ENCODE measurements at regions not wholly inside any gene's neighbourhood (a gene's known extent, or its start where the extent isn't known, plus 50 kb on each side); places are given as distances from the start of the nearest gene placed in this dataset.
"Not testable (repeated sequence)": the region's sequence is repeated elsewhere in the genome, so short reads cannot be mapped to it uniquely, and the experiment has no call there.

DNA sequence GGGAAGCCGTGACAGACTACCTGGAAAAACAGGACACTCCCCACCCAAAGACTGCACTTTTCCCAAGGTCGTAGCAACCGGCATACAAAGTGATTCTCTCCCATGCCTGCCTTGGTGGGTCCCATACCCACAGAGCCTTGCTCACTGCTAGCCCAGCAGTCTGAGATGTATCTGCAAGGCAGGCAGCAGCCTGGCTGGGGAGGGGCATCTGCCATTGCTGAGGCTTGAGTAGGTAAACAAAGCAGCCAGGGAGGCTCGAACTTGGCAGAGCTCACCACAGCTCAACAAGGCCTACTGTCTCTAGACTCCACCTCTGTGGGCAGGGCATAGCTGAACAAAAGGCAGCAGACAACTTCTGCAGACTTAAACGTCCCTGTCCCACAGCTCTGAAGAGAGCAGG is 144.4 kb upstream of the FSHR start:
- not testable (repeated sequence) for DNase-seq

DNA sequence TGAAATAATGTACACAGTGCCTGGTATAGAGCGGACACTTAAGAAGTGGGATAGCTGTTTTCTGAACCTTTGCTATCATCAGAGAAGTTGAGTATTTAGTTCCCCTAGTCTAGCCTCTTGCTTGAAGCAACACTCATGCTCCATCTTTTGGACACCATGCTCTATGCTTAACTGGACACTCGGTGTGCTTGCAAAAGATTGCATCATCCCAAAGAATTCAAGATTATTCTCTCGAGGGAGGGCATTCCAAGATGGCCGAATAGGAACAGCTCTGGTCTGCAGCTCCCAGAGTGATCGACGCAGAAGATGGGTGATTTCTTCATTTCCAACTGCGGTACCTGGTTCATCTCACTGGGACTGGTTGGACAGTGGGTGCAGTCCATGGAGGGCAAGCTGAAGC is 143.9 kb upstream of the FSHR start:
- no peak for DNase-seq

DNA sequence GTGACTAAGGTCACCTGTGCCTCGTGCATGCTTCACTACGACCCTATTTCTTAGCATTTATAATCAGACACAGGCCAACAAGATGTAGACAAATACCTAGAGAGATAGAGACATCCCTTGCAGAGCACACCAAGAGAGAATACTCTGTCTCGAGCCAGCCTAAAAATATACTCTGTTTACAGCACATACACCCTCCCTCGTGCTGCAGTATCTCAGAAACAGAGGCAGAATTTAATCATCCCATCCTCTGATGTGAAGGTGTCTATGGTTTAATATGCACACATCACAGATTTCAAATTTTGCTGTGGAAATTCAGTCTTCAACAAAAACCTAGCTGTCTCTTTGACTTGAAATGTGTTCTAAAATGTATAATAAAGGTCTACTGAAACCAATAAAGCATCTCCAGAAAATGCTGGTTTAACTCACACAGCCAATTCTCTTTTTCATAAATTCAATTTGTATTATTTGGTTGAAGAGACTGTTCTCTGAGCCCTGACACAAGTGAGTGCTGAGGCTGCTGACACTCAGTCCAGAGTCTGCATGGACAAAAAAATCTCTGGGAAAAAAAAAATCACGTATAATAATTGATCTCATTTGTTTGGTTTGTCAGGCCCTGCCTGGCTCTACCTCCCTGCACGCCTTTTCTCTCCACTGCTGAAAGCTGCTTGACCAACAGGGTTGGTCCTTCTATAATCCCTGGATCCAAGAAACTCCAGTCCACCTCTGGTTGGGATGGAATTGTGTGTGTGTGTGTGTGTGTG is 142.0 kb upstream of the FSHR start:
- DNase-seq, result no peak

DNA sequence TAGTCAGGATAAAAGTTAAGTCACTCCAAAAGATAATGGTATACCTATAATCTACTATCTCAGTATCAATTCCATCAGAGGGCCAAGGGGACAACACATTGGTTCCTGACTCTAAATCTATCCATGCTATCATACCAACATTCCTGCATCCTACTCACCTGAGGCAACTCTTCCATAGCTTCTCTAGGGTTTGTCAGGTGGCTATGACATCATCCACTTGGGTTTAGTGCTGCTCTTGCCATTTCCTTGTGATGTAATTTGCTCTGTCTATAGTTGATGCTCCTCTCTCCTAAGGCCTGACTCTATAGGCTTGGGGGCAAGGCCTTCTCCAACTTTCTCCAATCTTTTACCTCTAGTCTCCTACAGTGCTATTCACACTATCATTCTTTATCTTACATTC is 139.9 kb upstream of the FSHR start:
- DNase-seq, result no peak

DNA sequence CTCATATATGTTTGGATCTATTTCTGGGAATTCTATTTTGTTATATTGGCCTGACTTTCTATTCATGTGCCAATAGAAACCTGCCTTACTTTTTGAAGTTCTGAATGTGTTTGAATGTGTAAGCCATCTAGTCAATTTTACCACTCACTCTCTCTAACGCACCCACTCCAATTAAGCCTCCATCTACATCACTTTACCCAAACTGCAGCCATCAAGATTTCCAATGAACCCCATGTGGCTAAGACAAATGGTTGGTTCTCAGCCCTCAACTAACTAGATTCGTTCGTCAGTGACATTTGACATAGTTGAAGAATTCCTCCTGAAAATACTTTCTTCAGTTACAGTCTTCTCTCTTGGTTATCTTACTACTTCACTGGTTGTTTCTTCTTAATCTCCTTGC is 137.3 kb upstream of the FSHR start:
- no peak for DNase-seq

DNA sequence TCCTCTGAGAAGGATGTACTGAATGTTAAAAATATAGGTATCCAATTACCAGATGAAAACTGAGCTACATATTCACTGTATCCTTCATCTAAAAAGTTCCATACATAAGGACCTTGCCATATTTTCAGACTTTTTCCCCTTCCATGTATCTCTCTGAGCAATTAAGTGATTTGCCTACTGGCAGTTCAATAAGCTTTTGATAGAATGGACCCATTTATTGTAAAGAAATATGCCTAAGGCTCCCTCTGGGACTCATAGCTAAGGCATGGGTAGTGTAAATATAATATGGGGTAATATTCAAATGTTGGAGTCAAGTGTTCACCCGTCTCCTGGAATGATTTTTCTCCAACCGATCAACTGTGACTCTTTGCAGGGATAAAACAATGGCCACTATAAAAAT is 135.4 kb upstream of the FSHR start:
- no peak for DNase-seq

DNA sequence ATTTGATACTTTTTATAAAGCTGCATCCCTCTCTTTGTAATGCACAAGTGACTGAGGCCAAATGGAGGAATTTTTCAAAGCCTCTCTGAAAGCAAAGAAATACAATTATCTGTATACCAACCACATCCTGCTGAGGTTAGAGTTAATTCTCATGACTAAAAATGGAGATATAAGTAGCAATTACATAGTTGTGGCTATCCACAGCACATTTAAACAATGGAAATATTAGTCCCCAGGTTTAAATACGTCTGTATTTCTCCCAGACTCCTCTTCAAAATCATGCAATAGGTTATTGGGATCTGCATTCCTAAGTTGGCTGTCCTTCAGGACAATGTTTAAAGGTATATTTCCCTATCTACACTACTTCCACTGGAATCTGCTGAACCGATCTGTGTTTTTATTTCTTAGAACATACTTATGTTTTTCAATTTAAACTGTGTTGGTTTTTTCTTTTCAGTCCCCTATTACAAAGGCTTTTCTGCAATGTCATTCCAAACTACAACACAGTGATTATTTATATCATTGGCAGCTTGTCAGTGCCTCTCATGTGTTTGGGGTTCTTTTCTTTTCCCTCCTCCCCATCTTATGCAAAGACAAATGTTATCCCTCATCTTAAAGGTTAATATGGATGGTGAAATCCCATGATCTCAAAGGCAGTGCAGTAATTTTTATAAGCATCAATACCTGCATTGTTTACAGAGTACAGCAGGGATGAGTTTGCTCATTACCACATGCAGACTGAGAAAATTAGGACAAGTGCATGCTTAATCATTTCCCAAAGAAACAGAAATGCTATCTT is 134.8 kb upstream of the FSHR start:
- no peak for DNase-seq

DNA sequence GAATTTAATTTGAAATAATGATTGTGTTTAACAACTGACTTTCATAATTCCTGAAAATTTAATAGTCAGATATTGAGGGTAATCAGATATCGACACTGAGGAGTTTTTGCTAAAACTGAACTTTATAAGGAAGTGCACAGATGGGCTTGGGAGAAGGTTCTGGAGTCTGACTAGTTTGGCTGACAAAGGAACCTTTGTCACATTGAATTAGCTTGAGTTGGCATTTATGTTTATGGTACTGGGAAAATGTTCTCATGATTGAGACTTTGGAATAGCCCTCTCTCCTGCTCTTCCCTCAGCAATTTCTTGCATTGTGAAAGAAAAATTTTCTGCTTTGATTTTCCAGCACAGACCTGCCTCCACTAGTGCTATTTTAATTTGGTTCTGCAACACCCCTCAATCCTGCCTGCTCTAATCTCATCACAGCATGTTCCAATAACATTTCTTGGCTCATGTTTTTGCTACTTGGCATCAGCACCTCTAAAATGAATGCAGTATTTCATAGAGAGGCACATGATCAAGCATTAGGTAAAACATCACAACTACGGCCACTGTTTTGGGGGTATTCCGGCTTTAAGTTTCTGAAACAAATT is 133.9 kb upstream of the FSHR start:
- no peak for DNase-seq

DNA sequence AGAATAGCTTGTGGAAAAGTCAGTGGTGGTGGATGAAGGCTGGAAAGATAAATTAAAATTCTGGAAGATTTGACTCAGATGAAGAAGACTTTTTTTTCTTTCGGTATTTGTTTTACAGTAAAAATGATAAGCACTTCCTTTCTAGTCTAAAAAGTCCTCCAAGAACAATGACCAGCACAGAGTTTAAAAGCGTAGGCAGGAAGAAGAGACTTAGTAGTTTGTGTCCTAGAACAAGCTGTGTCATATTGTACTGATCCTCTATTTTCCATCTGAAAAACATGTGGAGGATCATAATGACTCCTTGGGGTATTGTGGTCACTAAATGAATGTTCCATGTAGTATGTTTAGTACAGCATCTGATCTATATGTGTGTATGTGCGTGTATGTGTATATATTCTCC is 132.4 kb upstream of the FSHR start:
- no peak for DNase-seq

DNA sequence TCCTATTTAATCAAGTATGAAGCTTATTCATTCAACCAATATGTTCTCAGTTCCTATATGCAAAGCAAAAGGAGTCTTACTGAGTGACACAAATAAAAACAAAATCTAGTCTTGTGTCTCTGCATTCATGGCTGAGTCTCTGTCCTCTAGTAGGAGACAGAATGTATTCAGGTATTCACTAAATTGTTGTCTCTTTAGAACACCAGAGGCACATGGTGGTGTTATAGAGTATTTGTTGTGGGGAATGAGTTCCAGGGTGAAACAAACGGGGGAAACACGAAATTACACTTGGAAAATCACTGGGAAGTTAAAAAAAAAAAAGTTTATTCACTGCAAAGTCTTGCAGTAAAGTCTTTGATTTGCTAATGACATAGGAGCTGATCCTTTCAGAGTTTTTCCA is 131.7 kb upstream of the FSHR start:
- DNase-seq, result no peak

DNA sequence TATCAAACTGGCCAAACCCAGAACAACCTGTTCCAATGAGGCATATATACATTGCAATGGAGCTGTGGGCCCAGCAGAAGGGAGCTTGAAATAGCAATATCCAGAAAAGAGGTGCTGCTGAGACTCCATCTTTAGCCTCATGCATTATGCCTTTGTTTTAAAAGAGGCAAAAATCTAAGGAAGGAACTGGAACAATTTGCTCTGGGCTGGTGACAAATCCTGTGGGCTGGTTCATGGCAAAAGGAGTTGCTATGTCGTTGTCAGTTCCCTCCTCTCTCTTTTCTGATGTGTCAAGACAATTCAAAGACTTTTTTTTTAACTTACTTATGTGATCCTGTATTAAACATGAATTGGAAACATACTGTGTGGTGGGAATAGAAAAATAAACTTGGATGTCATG is 124.2 kb upstream of the FSHR start:
- no peak for DNase-seq

DNA sequence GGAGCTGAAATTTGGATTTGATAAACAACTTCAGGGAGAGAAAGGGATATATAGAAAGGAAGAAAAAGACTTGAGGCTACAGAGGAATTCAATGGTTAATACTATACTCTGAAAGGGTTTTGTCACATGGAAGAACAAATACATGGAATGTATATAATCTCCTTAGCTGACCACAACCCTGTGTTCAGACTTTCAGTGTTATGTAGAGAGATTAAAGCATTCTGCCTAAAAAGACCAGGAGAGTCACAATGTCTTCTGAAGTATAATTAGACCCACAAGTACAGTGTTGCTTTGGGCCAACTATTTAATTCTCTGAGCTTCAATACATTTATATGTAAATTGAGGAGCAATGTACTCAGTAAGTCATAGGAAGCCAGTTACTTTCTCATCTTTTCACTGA is 123.8 kb upstream of the FSHR start:
- no peak for DNase-seq

DNA sequence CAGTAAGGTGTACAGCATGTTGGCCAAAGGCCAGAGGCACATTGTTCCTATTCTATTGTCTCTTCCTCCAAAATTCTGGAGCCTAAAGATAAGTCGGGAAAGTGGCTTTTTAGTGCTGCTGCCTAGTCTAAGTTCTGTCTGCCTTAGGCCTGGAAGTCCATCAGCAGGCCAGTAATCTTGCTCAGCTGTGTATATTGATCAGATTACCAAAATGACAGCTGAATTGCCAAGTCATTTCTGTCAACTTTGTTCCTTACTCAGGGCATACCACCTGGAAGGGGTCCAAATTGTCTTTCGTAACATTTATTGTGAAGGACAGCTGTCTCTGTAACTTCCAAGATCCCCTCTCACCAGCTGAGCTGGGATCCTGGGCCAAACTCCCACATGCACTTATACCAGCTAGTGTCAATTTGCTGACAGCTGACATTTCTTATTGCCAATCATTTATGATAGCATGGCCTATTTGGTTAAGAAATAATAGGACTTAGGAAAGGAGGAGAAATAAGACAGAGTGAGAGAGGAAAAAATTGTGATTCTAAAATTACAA is 116.8 kb upstream of the FSHR start:
- no peak for DNase-seq

DNA sequence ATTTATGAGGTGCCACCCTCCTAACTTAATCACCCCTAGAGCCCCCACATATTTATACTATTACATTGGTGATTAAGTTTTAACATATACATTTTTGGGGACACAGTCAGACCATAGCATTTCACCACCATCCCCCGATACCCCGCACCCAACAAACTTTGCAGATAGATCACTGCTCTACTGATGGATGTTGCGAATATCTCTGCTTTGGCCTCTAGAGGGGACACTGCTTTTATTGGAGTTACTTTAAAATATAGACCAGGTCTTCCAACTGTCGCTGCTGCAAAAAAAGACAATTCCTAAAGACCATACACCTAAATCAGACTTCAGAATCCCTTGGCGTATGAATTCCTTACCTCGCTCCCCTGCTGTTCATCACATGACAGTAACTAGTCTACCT is 115.8 kb upstream of the FSHR start:
- DNase-seq, result no peak

DNA sequence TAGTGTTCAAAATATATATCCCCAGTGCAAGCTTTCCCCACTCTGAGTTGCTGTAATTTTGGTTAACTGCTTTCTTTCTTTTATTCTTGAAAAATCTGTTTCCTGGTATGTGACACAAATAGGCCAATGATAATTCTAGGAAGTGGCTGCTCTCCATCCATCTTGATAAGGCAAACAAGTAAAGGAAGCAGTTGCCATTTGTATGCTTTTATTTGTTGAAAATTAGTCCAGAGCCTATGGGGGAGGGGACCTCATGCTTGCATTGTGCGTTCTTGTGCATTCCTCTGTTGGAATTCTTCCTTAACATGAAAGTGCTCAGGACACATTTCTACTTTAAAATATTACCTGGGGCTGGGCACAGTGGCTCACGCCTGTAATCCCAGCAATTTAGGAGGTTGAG is 111.2 kb upstream of the FSHR start:
- no peak for DNase-seq

DNA sequence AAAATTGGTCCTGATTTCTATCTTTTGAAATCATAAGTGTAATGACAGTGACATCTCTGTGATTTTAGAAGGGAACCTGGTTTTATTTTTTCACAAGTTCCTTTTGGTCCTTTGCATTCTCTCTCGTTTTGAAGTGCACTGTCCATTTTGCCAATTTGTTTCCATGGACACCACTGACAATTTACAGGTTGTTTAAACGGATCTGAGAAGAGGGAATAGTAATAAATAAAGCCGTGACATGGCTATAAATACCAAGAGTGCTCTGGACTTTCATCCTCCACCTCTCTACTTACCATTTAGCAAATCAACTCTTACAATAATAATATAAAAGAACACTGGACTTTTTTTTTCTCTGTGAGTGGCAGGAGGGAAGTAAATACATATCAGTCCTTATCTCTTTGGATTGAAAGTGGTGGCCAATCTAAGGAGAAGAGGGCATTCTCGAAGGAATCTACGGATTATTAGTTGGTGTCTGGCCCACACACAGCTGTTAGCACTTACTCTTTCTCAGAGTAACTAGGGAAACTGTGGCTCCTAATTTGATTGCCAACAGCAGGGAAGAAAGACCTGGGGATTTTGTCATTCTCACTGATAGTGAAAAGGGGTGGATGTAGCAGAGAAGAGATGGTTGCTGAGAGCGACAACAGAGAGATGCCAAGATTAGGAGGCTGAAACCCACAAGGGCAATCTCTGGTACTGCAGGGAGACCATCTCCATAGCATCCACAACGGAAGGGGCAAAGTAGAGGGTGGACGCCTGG is 108.7 kb upstream of the FSHR start:
- no peak for DNase-seq

DNA sequence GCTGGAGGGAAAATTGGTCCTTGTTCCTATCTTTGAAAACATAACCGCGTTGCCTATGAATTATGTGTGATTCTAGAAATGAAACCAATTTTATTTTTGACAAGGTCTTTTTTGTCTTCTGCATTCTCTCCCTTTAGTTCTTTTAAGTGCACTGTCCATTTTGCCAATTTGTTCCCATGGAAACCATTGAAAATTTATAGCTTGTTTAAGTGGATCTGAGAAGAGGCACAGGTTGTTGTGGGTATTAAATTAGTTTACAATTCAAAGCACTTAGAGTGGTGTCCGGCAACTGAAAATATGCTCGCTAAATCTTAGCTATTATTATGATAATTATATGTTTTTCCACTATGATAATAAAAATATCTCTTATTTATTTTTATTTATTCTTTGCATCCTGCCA is 107.5 kb upstream of the FSHR start:
- DNase-seq, result no peak

DNA sequence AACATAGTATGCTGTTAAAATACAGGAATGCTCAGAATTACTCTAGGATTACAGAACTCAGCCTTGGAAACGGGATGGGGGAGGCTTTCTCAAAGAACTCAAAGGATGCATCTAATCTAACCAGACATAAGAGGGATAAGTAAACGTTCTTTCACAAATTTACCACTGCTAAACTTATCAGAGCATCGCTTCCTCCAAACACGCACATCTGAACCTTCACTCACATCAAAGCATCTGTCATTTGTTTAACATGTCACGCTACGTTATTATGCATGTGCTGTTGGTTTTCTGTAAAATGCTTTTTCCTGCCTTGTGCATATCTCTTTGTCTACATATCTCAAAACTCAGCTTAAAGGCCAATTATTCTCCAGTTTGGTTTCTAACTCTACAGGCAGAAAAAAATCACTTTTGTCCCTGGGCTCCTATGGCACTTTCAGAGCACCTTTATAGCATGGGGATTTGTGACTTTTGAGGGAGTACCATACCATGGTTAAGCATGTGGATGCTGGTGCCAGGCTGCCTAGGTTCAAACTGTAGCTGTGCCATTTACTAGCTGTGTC is 106.7 kb upstream of the FSHR start:
- no peak for DNase-seq

DNA sequence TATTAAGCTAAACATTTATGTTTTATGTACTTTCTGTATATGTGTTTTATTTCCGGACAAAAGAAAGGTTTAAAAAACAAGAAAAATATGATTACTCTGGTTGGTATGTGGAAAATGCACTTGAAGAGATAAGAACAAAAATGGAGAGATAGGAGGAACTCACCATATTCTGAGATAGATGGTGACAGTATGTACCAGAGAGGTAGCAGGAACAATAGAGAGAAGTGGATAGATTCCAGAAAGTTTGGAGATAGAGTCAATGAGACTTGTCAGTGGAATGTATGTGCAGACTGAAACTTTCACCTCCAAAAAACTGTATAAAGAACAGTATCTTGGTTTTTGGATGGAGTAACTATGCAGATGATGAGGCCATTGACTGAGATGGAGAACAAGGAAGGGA is 105.6 kb upstream of the FSHR start:
- DNase-seq, result no peak

DNA sequence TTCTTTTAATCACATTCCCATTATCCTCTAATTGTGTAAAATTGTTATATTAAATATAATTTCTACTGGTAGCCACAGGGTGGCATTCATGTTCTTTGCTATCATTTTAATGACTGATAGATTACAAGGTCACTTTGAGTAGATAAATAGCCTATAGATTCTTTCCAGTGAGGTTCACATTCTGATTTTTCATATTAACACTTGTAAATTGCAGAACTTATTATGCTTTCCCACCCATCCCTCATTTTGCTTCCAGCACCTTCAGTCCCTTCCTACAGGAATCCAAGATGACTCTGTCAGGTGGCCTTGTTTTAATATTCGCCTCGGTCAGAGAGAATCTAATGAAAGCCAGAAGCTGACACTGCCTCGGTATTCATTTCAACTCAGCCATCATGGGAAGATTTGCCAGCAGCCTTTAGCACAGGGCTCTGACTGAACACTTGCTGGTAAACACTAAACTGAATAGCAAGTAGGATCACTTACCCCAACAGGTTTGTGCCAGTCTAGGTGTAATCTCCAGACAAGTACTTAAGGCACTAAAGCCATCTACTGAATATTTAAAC is 101.2 kb upstream of the FSHR start:
- DNase-seq, result peak in 1 of 2 experiments; percentile 14

DNA sequence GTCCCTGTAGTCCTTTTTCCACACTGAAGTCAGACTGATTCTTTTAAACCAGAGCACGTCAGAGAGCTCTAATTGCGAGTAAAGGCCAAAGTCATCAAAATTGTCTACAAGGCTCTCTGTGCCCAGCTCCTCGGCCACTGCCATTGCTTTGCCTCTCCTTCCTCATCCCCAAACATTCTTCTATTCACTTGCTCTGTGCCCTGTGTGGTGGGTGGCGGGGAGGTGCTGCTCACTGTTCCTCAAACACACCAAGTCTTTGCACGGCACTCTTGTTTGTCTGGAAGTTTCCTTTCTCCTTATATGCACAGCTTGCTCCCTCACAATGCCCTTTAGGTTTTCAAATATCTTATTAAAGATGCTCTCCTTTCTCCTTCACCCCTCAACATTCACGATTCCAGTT is 100.1 kb upstream of the FSHR start:
- DNase-seq, result no peak

DNA sequence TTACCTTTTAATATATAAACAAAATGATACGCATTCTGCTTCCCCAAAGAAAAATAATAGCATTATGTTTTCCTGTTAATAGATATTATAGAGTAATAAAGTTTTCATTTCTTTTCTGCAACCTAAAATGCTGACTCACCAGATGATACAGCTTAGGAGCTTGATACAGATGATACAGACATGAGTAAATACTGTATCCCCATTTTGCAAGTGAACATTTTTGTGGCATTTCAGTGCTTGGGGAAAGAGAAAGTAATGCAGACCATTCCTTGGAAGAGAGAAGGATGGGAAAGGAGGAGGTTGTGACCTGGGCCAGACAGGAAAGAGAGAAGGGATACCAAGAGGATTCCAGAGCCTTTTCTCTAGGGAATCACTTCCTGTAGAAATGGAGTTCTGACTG is 97.5 kb upstream of the FSHR start:
- DNase-seq, result no peak

DNA sequence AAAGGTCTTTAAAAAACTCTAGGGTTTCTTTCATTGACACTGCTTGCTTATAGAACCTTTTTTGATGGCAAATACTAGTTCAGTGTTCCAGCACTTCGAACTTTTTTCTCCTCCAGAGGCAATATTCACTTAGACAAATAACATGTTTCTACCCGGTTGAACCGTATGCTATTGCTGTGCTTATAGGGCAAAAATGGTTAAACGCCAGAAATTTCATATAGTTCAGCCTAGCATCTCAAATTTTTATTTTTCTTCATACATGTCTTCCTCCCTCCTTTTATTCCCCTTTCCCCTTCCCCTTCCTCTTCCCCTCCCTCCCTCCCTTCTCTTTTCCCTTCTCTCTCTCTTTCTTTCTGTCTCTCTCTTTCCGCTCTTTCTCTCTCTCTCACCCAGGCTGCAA is 96.9 kb upstream of the FSHR start:
- no peak for DNase-seq

Measured in NCI-H1930 (cell line).